GM12878 (cell line): ENCODE measurements at regions not wholly inside any gene's neighbourhood (a gene's known extent, or its start where the extent isn't known, plus 50 kb on each side); places are given as distances from the start of the nearest gene placed in this dataset.

Experiments used
- ATAC-seq: fragments of 200-7000 bp; cut with Tn5 transposase; 3 replicates; pipeline ENCODE4 v1.9.1; 2020; ENCODE audit warnings: mild to moderate bottlenecking, moderate library complexity
- BruUV-seq: library from RNA; stranded (reverse); fragments of 400-500 nt; replicated peaks from 2 replicates; lab custom pipeline; 2021; lab: Mats Ljungman, UMichigan
- CTCF ChIA-PET: fragments of 300-600 bp; sonication (Branson Sonifier 250); formaldehyde crosslinking; extraction: SDS; loops from one replicate; lab custom pipeline; 2021; ENCODE audit warnings: inconsistent platforms; lab: Yijun Ruan, JAX
- POLR2A ChIA-PET: fragments of 350-600 bp; formaldehyde crosslinking; extraction: SDS; loops from one replicate; lab custom pipeline; 2021; ENCODE audit warnings: inconsistent platforms; lab: Charles Lee
- RAD21 ChIA-PET: fragments of 300-600 bp; sonication (Branson Sonifier 250); formaldehyde crosslinking; loops from one replicate; lab custom pipeline; 2023; ENCODE audit warnings: antibody characterized with exemption; ENCODE audit not compliant: unreplicated experiment; lab: Charles Lee
- SMC1A ChIA-PET: fragments of 300-600 bp; sonication (Branson Sonifier 250); formaldehyde crosslinking; loops from one replicate; lab custom pipeline; 2023; ENCODE audit not compliant: unreplicated experiment, uncharacterized antibody; lab: Charles Lee
- DNase-seq: peaks from one replicate; pipeline ENCODE4 v3.0.0-alpha.2; 2011; ENCODE audit warnings: low read depth, low spot score
- FAIRE-seq: peaks from 3 replicates; lab custom pipeline; 2011; peaks lifted over from hg19 to GRCh38; lab: Jason Lieb, UNC
- H2AFZ ChIP-seq: 2 replicates; pipeline ENCODE4 v1.6.0; 2011; ENCODE audit warnings: low read depth, low read length, control low read depth; ENCODE audit not compliant: control insufficient read depth
- H3K27ac ChIP-seq: 2 replicates; pipeline ENCODE4 v1.5.1; 2011; ENCODE audit warnings: control low read depth; ENCODE audit not compliant: control insufficient read depth, insufficient read depth
- H3K27me3 ChIP-seq, 2 experiments: replicated peaks in 1 of 2; 2 replicates each; pipeline versions ENCODE4 v1.6.0 to v1.6.1; 2011; ENCODE audit warnings: low read length in 1 of 2; ENCODE audit not compliant: control insufficient read depth in 2 of 2, insufficient read depth in 2 of 2
- H3K36me3 ChIP-seq, 2 experiments: 2 replicates each; pipeline ENCODE4 v1.5.1; 2011; ENCODE audit warnings: low read length in 1 of 2; ENCODE audit not compliant: control insufficient read depth in 2 of 2, insufficient read depth in 2 of 2
- H3K4me1 ChIP-seq: 2 replicates; pipeline ENCODE4 v1.6.1; 2011; ENCODE audit warnings: mild to moderate bottlenecking, low read length, moderate library complexity, mixed read lengths; ENCODE audit not compliant: control insufficient read depth, insufficient read depth
- H3K4me2 ChIP-seq: 2 replicates; pipeline ENCODE4 v1.6.0; 2011; ENCODE audit warnings: control low read depth; ENCODE audit not compliant: control insufficient read depth, insufficient read depth
- H3K4me3 ChIP-seq: fragments of 200-600 bp; sonication (generic); 2 replicates; pipeline ENCODE4 v1.5.1; 2016
- H3K79me2 ChIP-seq: 2 replicates; pipeline ENCODE4 v1.6.0; 2011; ENCODE audit warnings: low read length; ENCODE audit not compliant: control insufficient read depth, insufficient read depth
- H3K9ac ChIP-seq: 2 replicates; pipeline ENCODE4 v1.8.0; 2011; ENCODE audit warnings: low read length, control low read depth, mixed read lengths; ENCODE audit not compliant: control insufficient read depth, insufficient read depth
- H3K9me3 ChIP-seq: replicated peaks from 3 replicates; pipeline ENCODE4 v1.5.1; 2011; ENCODE audit warnings: mild to moderate bottlenecking, low read length; ENCODE audit not compliant: control insufficient read depth, insufficient read depth
- H4K20me1 ChIP-seq: 2 replicates; pipeline ENCODE4 v1.6.0; 2011; ENCODE audit not compliant: control insufficient read depth, insufficient read depth
- IKZF2 ChIP-seq, 2 experiments: fragments of 450-650 bp; IDR thresholded peaks; 2 replicates each; pipeline ENCODE4 v1.6.1; 2017; ENCODE audit warnings: mild to moderate bottlenecking in 2 of 2, moderate library complexity in 2 of 2
- MXI1 ChIP-seq: fragments of 150-350 bp; IDR thresholded peaks from 2 replicates; pipeline ENCODE4 v1.6.1; 2011; ENCODE audit warnings: low read depth, mild to moderate bottlenecking, inconsistent platforms, low read length, improper control_type of control experiment
- ZNF274 ChIP-seq: IDR thresholded peaks from one replicate; pipeline ENCODE4 v1.8.0; 2011; ENCODE audit not compliant: insufficient read length, insufficient read depth
- WGBS: methylation state at CpG from one replicate; pipeline ENCODE4 v1.1.6; 2016; ENCODE audit warnings: low lambda C conversion rate; ENCODE audit not compliant: insufficient replicate concordance, insufficient coverage; ENCODE audit errors: missing lambda C conversion rate; 5-methylcytosine and 5-hydroxymethylcytosine counted together
- in situ Hi-C: fragments of 300-500 bp; cut with MboI; formaldehyde crosslinking; loops from 9 replicates; pipeline ENCODE4 v1.14.3; 2018; ENCODE audit warnings: mixed read lengths
- intact Hi-C: fragments of 100-400 bp; cut with micrococcal nuclease; formaldehyde crosslinking; loops from one replicate; pipeline ENCODE4 v1.14.2; 2022; ENCODE audit not compliant: unreplicated experiment
- TF ChIP-seq, protein P1 (sequence below): fragments of 450-650 bp; IDR thresholded peaks from 2 replicates; pipeline ENCODE4 v1.6.1; 2018; ENCODE audit warnings: mild to moderate bottlenecking, low read depth, moderate library complexity; ENCODE audit not compliant: partially characterized antibody

GRCh38 chr5:97550818-97551217 lies 367.8 kb upstream of the RIOK2 start:
- no peak for DNase-seq
- TF ChIP-seq MXI1 (no peak), ZNF274 (no peak), IKZF2 (IDR thresholded peaks at IDR 0.05) (no peak)
- TF ChIP-seq, protein P1, sequence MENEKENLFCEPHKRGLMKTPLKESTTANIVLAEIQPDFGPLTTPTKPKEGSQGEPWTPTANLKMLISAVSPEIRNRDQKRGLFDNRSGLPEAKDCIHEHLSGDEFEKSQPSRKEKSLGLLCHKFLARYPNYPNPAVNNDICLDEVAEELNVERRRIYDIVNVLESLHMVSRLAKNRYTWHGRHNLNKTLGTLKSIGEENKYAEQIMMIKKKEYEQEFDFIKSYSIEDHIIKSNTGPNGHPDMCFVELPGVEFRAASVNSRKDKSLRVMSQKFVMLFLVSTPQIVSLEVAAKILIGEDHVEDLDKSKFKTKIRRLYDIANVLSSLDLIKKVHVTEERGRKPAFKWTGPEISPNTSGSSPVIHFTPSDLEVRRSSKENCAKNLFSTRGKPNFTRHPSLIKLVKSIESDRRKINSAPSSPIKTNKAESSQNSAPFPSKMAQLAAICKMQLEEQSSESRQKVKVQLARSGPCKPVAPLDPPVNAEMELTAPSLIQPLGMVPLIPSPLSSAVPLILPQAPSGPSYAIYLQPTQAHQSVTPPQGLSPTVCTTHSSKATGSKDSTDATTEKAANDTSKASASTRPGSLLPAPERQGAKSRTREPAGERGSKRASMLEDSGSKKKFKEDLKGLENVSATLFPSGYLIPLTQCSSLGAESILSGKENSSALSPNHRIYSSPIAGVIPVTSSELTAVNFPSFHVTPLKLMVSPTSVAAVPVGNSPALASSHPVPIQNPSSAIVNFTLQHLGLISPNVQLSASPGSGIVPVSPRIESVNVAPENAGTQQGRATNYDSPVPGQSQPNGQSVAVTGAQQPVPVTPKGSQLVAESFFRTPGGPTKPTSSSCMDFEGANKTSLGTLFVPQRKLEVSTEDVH: no peak
- intact Hi-C loops: no loop called here
- Histone ChIP-seq H3K27ac (no peak overlapping the region), H3K9ac (no peak overlapping the region), H3K4me3 (no peak overlapping the region), H2AFZ (no peak overlapping the region), H3K9me3 (peaks cover 3% of the 10 kb centered on the region; the same call in 2 of the 3 replicates), H3K79me2 (no peaks in the 10 kb centered on the region), H3K36me3 (no peaks in the 10 kb centered on the region), H3K27me3 (no peaks in the 10 kb centered on the region), H4K20me1 (no peaks in the 10 kb centered on the region), H3K4me2 (no peak overlapping the region), H3K4me1 (peaks cover 11% of the 10 kb centered on the region)
- 41% methylated on average over 2 of the region's 2 CpGs for WGBS
- in situ Hi-C loops: no loop called here
- BruUV-seq: no TSS peak
- ChIA-PET CTCF (interaction anchor here (1.3 kb wide), 1 partner anchor 24 kb away, joined by 4 read pairs; no protein-coding TSS in a partner anchor), POLR2A (interaction anchor here (0.6 kb wide), 1 partner anchor 120 kb away, joined by 3 read pairs; no protein-coding TSS in a partner anchor), SMC1A (interaction anchor here (0.7 to 3.5 kb wide), 3 partner anchors 16 to 770 kb away, joined by 3 to 14 read pairs (median 4); no protein-coding TSS in a partner anchor), RAD21 (interaction anchor here (1.1 kb wide), 1 partner anchor 30 kb away, joined by 3 read pairs; no protein-coding TSS in a partner anchor)
- ATAC-seq: no peak
- no peak for FAIRE-seq
